PFSK-1 (cell line): ENCODE measurements at regions not wholly inside any gene's neighbourhood (a gene's known extent, or its start where the extent isn't known, plus 50 kb on each side); places are given as distances from the start of the nearest gene placed in this dataset.

Experiments
- POLR2AphosphoS5 ChIP-seq: IDR thresholded peaks from 2 replicates; pipeline ENCODE4 v1.6.1; 2012; ENCODE audit warnings: low read depth, mild to moderate bottlenecking, control low read depth, low read length, moderate library complexity
- REST ChIP-seq, 2 experiments: IDR thresholded peaks; 2 replicates each; pipeline versions ENCODE4 v1.6.1 to v1.8.0; 2011 to 2012; ENCODE audit warnings: low read depth in 2 of 2, low read length in 2 of 2, control low read depth in 1 of 2, inconsistent platforms in 1 of 2, mild to moderate bottlenecking in 1 of 2, moderate library complexity in 1 of 2; ENCODE audit not compliant: insufficient read depth in 1 of 2
- SIN3A ChIP-seq: IDR thresholded peaks from 2 replicates; pipeline ENCODE4 v1.6.1; 2012; ENCODE audit warnings: mild to moderate bottlenecking, low read length, moderate library complexity, borderline replicate concordance; ENCODE audit not compliant: insufficient read depth
- TAF1 ChIP-seq: IDR thresholded peaks from 2 replicates; pipeline ENCODE4 v1.6.1; 2012; ENCODE audit warnings: low read length, control low read depth, borderline replicate concordance; ENCODE audit not compliant: insufficient read depth

DNA sequence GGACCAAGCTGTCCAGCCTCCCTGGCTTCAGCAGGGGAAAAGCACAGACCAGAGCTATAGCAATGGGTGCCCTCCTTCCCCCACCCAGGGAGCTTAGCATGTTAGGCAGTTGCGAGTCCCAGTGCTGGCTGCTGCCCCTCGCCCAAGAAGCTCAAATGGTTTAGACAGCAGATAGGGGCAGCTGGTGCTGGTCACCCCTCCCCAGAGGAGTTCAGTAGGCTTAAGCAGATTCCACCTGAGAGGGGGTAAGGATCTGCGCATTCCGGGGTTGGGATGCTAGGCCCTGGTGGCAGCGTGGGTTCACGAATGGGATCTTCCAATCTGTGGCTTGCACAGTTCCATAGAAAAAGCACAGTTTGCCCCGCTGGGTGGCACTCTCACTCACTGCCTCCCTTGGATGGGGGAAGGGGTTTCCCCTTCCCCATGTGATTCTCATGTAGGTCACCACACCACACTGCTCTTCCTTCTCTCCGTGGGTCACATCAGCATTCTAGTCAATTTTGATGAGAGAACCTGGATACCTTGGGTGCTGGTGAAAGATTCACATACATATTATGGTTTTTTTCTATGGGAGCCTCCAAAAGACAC is 665.6 kb downstream of the C12orf50 start:
- TF ChIP-seq POLR2AphosphoS5 (no peak), REST (IDR thresholded peaks at IDR 0.05; ENCODE audit: insufficient read depth in 1 of 2, low read depth in 2 of 2, low read length in 2 of 2) (no peak), TAF1 (no peak), SIN3A (no peak)
